ENCODE measurements at regions not wholly inside any gene's neighbourhood (a gene's known extent, or its start where the extent isn't known, plus 50 kb on each side); places are given as distances from the start of the nearest gene placed in this dataset.

- TF ChIP-seq CTCF (conservative IDR thresholded peaks at IDR 0.05 in 1 of 2, IDR thresholded peaks at IDR 0.05 in 1 of 2; ENCODE audit: extremely low read depth in 1 of 2, insufficient read depth in 1 of 2, low read depth in 1 of 2, low read length in 2 of 2) (no peak), EZH2 (IDR thresholded peaks at IDR 0.05; ENCODE audit: borderline replicate concordance, low read length) (no peak)
Measured at GRCh38 chr12:97027482-97027881, 120.4 kb downstream of the NEDD1 start.
